H1 (cell line): ENCODE measurements at regions not wholly inside any gene's neighbourhood (a gene's known extent, or its start where the extent isn't known, plus 50 kb on each side); places are given as distances from the start of the nearest gene placed in this dataset.

ENCODE experiments used
- CTCF ChIA-PET: fragments of 300-600 bp; sonication (Branson Sonifier 250); formaldehyde crosslinking; loops from one replicate; lab custom pipeline; 2021; ENCODE audit not compliant: partially characterized antibody; lab: Charles Lee
- POLR2A ChIA-PET: fragments of 300-600 bp; sonication (Branson Sonifier 250); formaldehyde crosslinking; loops from one replicate; lab custom pipeline; 2021; ENCODE audit warnings: inconsistent platforms; ENCODE audit not compliant: partially characterized antibody; lab: Charles Lee
- DNase-seq, 2 experiments: peaks; one replicate each; pipeline versions ENCODE4 v3.0.0 to v3.0.0-alpha.2; 2010 to 2022; ENCODE audit warnings: low spot score in 2 of 2, low read depth in 1 of 2, mixed read lengths in 1 of 2
- FAIRE-seq: peaks from 2 replicates; lab custom pipeline; 2011; peaks lifted over from hg19 to GRCh38; lab: Jason Lieb, UNC
- H2AFZ ChIP-seq: 2 replicates; pipeline ENCODE4 v1.8.1; 2012; ENCODE audit warnings: low read length, inconsistent platforms
- H2AK5ac ChIP-seq: 2 replicates; pipeline ENCODE4 v1.6.1; 2013; ENCODE audit warnings: low read depth, low read length
- H2BK120ac ChIP-seq: replicated peaks from 2 replicates; pipeline ENCODE3; 2013; ENCODE audit warnings: low read depth, low read length, inconsistent platforms
- H2BK12ac ChIP-seq: 2 replicates; pipeline ENCODE4 v1.6.1; 2013; ENCODE audit warnings: low read depth, low read length
- H2BK15ac ChIP-seq: 2 replicates; pipeline ENCODE4 v1.6.1; 2013; ENCODE audit warnings: low read length
- H2BK20ac ChIP-seq: 2 replicates; pipeline ENCODE4 v1.6.1; 2013; ENCODE audit warnings: low read length
- H2BK5ac ChIP-seq: 2 replicates; pipeline ENCODE4 v1.6.1; 2013; ENCODE audit warnings: low read depth, low read length
- H3K14ac ChIP-seq: 2 replicates; pipeline ENCODE4 v1.6.1; 2013; ENCODE audit warnings: inconsistent platforms; ENCODE audit not compliant: insufficient read length
- H3K18ac ChIP-seq: 2 replicates; pipeline ENCODE4 v1.6.1; 2013; ENCODE audit warnings: low read length; ENCODE audit errors: extremely low read depth
- H3K23ac ChIP-seq: 2 replicates; pipeline ENCODE4 v1.6.1; 2013; ENCODE audit warnings: inconsistent platforms; ENCODE audit not compliant: insufficient read length
- H3K23me2 ChIP-seq: 2 replicates; pipeline ENCODE4 v1.6.1; 2013; ENCODE audit warnings: low read depth, low read length
- H3K27ac ChIP-seq: 2 replicates; pipeline ENCODE4 v1.6.1; 2011; ENCODE audit warnings: low read depth, low read length, inconsistent platforms
- H3K27me3 ChIP-seq, 4 experiments: replicated peaks in 1 of 4; 1 replicate in 1 of 4; 2 replicates in 3 of 4; pipeline versions ENCODE4 v1.6.1 to v1.8.1; 2011 to 2013; ENCODE audit warnings: low read length in 3 of 4, mild to moderate bottlenecking in 3 of 4, inconsistent platforms in 2 of 4, mixed read lengths in 2 of 4, moderate library complexity in 1 of 4; ENCODE audit not compliant: control insufficient read depth in 3 of 4, insufficient read depth in 3 of 4; ENCODE audit errors: extremely low read depth in 1 of 4
- H3K36me3 ChIP-seq, 4 experiments: 2 replicates each; pipeline versions ENCODE4 v1.6.1 to v1.8.1; 2011 to 2013; ENCODE audit warnings: mild to moderate bottlenecking in 4 of 4, low read length in 3 of 4, moderate library complexity in 2 of 4, control low read depth in 1 of 4, inconsistent platforms in 1 of 4; ENCODE audit not compliant: insufficient read depth in 4 of 4, control insufficient read depth in 2 of 4
- H3K4ac ChIP-seq: replicated peaks from 2 replicates; pipeline ENCODE3; 2013; ENCODE audit warnings: low read length, low read depth, mixed read lengths, inconsistent platforms; ENCODE audit not compliant: insufficient read length
- H3K4me1 ChIP-seq, 4 experiments: replicated peaks in 1 of 4; 1 replicate in 1 of 4; 2 replicates in 3 of 4; pipeline versions ENCODE4 v1.6.1 to v1.8.1; 2011 to 2013; ENCODE audit warnings: low read length in 3 of 4, inconsistent platforms in 2 of 4, mixed read lengths in 1 of 4; ENCODE audit not compliant: insufficient read depth in 4 of 4, control insufficient read depth in 3 of 4
- H3K4me2 ChIP-seq, 2 experiments: 2 replicates each; pipeline versions ENCODE4 v1.6.1 to v1.8.1; 2011 to 2013; ENCODE audit warnings: low read depth in 2 of 2, low read length in 2 of 2, control low read depth in 1 of 2, inconsistent platforms in 1 of 2, mild to moderate bottlenecking in 1 of 2; ENCODE audit not compliant: insufficient read depth in 1 of 2
- H3K4me3 ChIP-seq, 4 experiments: fragments of 200-600, 300-600 bp in 1 of 4; sonication (generic), shearing (Covaris generic), sonication (Bioruptor Twin) in 1 of 4; 2 replicates each; pipeline versions ENCODE4 v1.5.1 to v1.8.1; 2011 to 2016; ENCODE audit warnings: low read length in 4 of 4, low read depth in 3 of 4, control low read depth in 2 of 4, inconsistent platforms in 2 of 4, mild to moderate bottlenecking in 2 of 4, mixed read lengths in 1 of 4, moderate library complexity in 1 of 4; ENCODE audit not compliant: insufficient read depth in 2 of 4; ENCODE audit errors: extremely low read depth in 1 of 4
- H3K56ac ChIP-seq: replicated peaks from 2 replicates; pipeline ENCODE3; 2013; ENCODE audit warnings: low read depth, mild to moderate bottlenecking, mixed read lengths, low read length, inconsistent platforms; ENCODE audit not compliant: insufficient read length
- H3K79me1 ChIP-seq: 2 replicates; pipeline ENCODE4 v1.6.1; 2013; ENCODE audit warnings: low read depth, low read length, control low read depth
- H3K79me2 ChIP-seq, 2 experiments: 2 replicates each; pipeline versions ENCODE4 v1.6.1 to v1.8.1; 2012 to 2013; ENCODE audit warnings: low read length in 2 of 2, mild to moderate bottlenecking in 2 of 2, inconsistent platforms in 1 of 2; ENCODE audit not compliant: insufficient read depth in 2 of 2, control insufficient read depth in 1 of 2
- H3K9ac ChIP-seq, 4 experiments: replicated peaks in 1 of 4; 1 replicate in 1 of 4; 2 replicates in 3 of 4; pipeline versions ENCODE4 v1.6.1 to v1.8.1; 2011 to 2013; ENCODE audit warnings: low read depth in 3 of 4, low read length in 3 of 4, control low read depth in 2 of 4, mild to moderate bottlenecking in 2 of 4, moderate library complexity in 2 of 4, inconsistent platforms in 1 of 4; ENCODE audit errors: extremely low read depth in 1 of 4
- H3K9me3 ChIP-seq, 2 experiments: 2 replicates each; pipeline versions ENCODE4 v1.6.1 to v1.8.1; 2012 to 2013; ENCODE audit warnings: mild to moderate bottlenecking in 2 of 2, moderate library complexity in 2 of 2, control low read depth in 1 of 2, inconsistent platforms in 1 of 2, low read depth in 1 of 2, low read length in 1 of 2, mixed read lengths in 1 of 2; ENCODE audit not compliant: insufficient read depth in 2 of 2
- H4K20me1 ChIP-seq, 2 experiments: replicated peaks in 1 of 2; 2 replicates each; pipeline versions ENCODE3 to v1.8.1; 2011 to 2013; ENCODE audit warnings: inconsistent platforms in 2 of 2, low read length in 2 of 2, mild to moderate bottlenecking in 1 of 2; ENCODE audit not compliant: insufficient read depth in 2 of 2, control insufficient read depth in 1 of 2
- H4K5ac ChIP-seq: 2 replicates; pipeline ENCODE4 v1.6.1; 2013; ENCODE audit warnings: low read length, low read depth, mixed read lengths, inconsistent platforms; ENCODE audit not compliant: insufficient read length
- H4K8ac ChIP-seq: 2 replicates; pipeline ENCODE4 v1.8.0; 2013; ENCODE audit warnings: mild to moderate bottlenecking, moderate library complexity, low read length, inconsistent platforms; ENCODE audit not compliant: insufficient read depth; ENCODE audit errors: extremely low read depth
- H4K91ac ChIP-seq: replicated peaks from 2 replicates; pipeline ENCODE3; 2013; ENCODE audit warnings: low read length, mixed read lengths, inconsistent platforms; ENCODE audit not compliant: insufficient read length
- CEBPB ChIP-seq: IDR thresholded peaks from 2 replicates; pipeline ENCODE4 v1.6.1; 2012; ENCODE audit warnings: low read depth, low read length
- CHD2 ChIP-seq: IDR thresholded peaks from 2 replicates; pipeline ENCODE4 v1.6.1; 2012; ENCODE audit warnings: low read length, improper control_type of control experiment
- CREB1 ChIP-seq: IDR thresholded peaks from 2 replicates; pipeline ENCODE4 v1.6.1; 2012; ENCODE audit warnings: inconsistent platforms
- FOSL1 ChIP-seq: IDR thresholded peaks from 2 replicates; pipeline ENCODE4 v1.6.1; 2011; ENCODE audit warnings: mild to moderate bottlenecking, low read depth, low read length, moderate library complexity; ENCODE audit not compliant: insufficient read depth
- JUN ChIP-seq: IDR thresholded peaks from 2 replicates; pipeline ENCODE4 v1.6.1; 2011; ENCODE audit warnings: low read depth, mild to moderate bottlenecking, improper control_type of control experiment, low read length
- POLR2A ChIP-seq, 2 experiments: IDR thresholded peaks; 1 replicate in 1 of 2; 2 replicates in 1 of 2; pipeline ENCODE4 v1.6.1; 2011; ENCODE audit warnings: low read depth in 2 of 2, low read length in 2 of 2, mild to moderate bottlenecking in 2 of 2; ENCODE audit errors: control extremely low read depth in 1 of 2
- RAD21 ChIP-seq, 2 experiments: IDR thresholded peaks in 1 of 2; conservative IDR thresholded peaks in 1 of 2; 2 replicates each; pipeline ENCODE4 v1.6.1; 2011; ENCODE audit warnings: low read depth in 2 of 2, low read length in 2 of 2, improper control_type of control experiment in 1 of 2, inconsistent platforms in 1 of 2, mild to moderate bottlenecking in 1 of 2, moderate library complexity in 1 of 2
- RNF2 ChIP-seq: fragments of 200-900, 300-1000 bp; sonication (generic); IDR thresholded peaks from 2 replicates; pipeline ENCODE4 v1.7.1; 2016; ENCODE audit warnings: borderline replicate concordance, low read depth, mild to moderate bottlenecking, antibody characterized with exemption, low read length; ENCODE audit not compliant: poor library complexity, severe bottlenecking; ENCODE audit errors: missing control alignments
- SP1 ChIP-seq: IDR thresholded peaks from 2 replicates; pipeline ENCODE4 v1.6.1; 2011; ENCODE audit warnings: low read depth, low read length
- TAF1 ChIP-seq: IDR thresholded peaks from 2 replicates; pipeline ENCODE4 v1.6.1; 2011; ENCODE audit warnings: mild to moderate bottlenecking, low read depth, low read length
- WGBS, 2 experiments: shearing (Covaris generic) in 1 of 2; methylation state at CpG; one replicate each; pipeline versions ENCODE4 v1.1.6 to v1.1.7; 2013 to 2015; ENCODE audit warnings: low lambda C conversion rate in 2 of 2, mixed read lengths in 2 of 2, inconsistent platforms in 1 of 2, low coverage in 1 of 2, missing lambda C conversion rate in 1 of 2; ENCODE audit not compliant: insufficient replicate concordance in 2 of 2, insufficient coverage in 1 of 2, insufficient read length in 1 of 2; ENCODE audit errors: extremely low coverage in 1 of 2, missing lambda C conversion rate in 1 of 2; 5-methylcytosine and 5-hydroxymethylcytosine counted together

DNA sequence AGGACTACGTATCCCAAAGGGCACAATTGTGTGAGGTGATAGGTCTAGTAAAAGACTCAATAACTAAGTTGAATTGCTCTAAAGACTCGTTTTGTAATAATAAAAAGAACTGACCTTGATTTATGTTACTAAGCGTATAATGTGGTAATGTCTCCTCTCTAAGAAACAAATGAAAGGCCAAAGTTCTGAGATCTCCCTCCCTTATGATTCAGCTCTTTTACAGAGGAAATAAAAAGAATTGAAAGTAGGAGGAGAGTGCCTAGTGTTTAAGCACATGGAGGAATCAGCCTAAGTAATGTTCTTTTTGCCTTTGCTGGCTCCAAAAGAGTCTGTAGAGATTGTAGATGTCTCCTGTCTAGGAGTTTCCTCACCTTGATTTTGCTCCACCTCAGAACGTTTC lies 98.0 kb downstream of the ARL4A start:
- H4K5ac ChIP-seq = no peak overlapping the region
- no peak overlapping the region for H2AFZ ChIP-seq
- H4K8ac ChIP-seq = no peak overlapping the region
- H3K4me3 ChIP-seq = no peak overlapping the region
- no peak overlapping the region for H3K27ac ChIP-seq
- no peak overlapping the region for H2BK120ac ChIP-seq
- H3K56ac ChIP-seq = no peak overlapping the region
- no peaks in the 10 kb centered on the region for H3K9me3 ChIP-seq
- no peaks in the 10 kb centered on the region for H3K27me3 ChIP-seq
- no peak for DNase-seq
- H3K79me1 ChIP-seq = no peaks in the 10 kb centered on the region
- no peak overlapping the region for H3K18ac ChIP-seq
- no peaks in the 10 kb centered on the region for H3K4me1 ChIP-seq
- no peak overlapping the region for H3K9ac ChIP-seq
- H3K14ac ChIP-seq = no peak overlapping the region
- no peak overlapping the region for H4K91ac ChIP-seq
- H3K4me2 ChIP-seq = no peak overlapping the region
- no peak overlapping the region for H2BK5ac ChIP-seq
- no peak overlapping the region for H2BK20ac ChIP-seq
- no peak for TF ChIP-seq TAF1
- TF ChIP-seq JUN = no peak
- no peak for TF ChIP-seq RAD21 (IDR thresholded peaks at IDR 0.05 in 1 of 2, conservative IDR thresholded peaks at IDR 0.05 in 1 of 2; ENCODE audit: low read depth in 2 of 2, low read length in 2 of 2)
- no peak for TF ChIP-seq RNF2
- no peak for TF ChIP-seq POLR2A (IDR thresholded peaks at IDR 0.05; ENCODE audit: control extremely low read depth in 1 of 2, low read depth in 2 of 2, low read length in 2 of 2)
- TF ChIP-seq CREB1 = no peak
- no peak for TF ChIP-seq CEBPB
- no peak for TF ChIP-seq FOSL1
- no peak for TF ChIP-seq SP1
- no peak for TF ChIP-seq CHD2
- no peaks in the 10 kb centered on the region for H3K23me2 ChIP-seq
- no peak overlapping the region for H2AK5ac ChIP-seq
- H2BK12ac ChIP-seq = no peak overlapping the region
- no peak overlapping the region for H2BK15ac ChIP-seq
- H3K4ac ChIP-seq = no peak overlapping the region
- WGBS, 2 experiments = 87% methylated on average over 4 of the region's 4 CpGs; no CpG with 5 or more reads in 1 of the 2 experiments
- H3K36me3 ChIP-seq = no peaks in the 10 kb centered on the region
- H3K79me2 ChIP-seq = no peaks in the 10 kb centered on the region
- H3K23ac ChIP-seq = no peak overlapping the region
- no peak for FAIRE-seq
- ChIA-PET CTCF (interaction anchor here (0.7 to 1.1 kb wide), 3 partner anchors 15 to 349 kb away, joined by 3 to 4 read pairs (median 3); no protein-coding TSS in a partner anchor), POLR2A (no interaction called here)
- H4K20me1 ChIP-seq = no peaks in the 10 kb centered on the region
